ENCODE measurements at regions not wholly inside any gene's neighbourhood (a gene's known extent, or its start where the extent isn't known, plus 50 kb on each side); places are given as distances from the start of the nearest gene placed in this dataset.

GRCh38 chr2:145258903-145259579 is 739.1 kb upstream of the ZEB2 start:
- Histone ChIP-seq H3K4me3 (ENCODE audit: low read depth, low read length) (no peak overlapping the region), H3K36me3 (ENCODE audit: control insufficient read depth in 2 of 2, insufficient read depth in 1 of 2, low read length in 2 of 2) (no peaks in the 10 kb centered on the region), H3K4me1 (ENCODE audit: control insufficient read depth, insufficient read depth, low read length) (no peaks in the 10 kb centered on the region), H3K27ac (ENCODE audit: extremely low read depth, low read depth, low read length) (no peak overlapping the region), H3K9me3 (ENCODE audit: control insufficient read depth, insufficient read depth, low read depth, low read length) (no peaks in the 10 kb centered on the region)
- ChIA-PET POLR2A (no interaction called here), CTCF (no interaction called here)
- TF ChIP-seq ZNF354C (tag by site-specific recombination; IDR thresholded peaks at IDR 0.05; ENCODE audit: borderline replicate concordance, low read depth) (no peak), ZNF843 (tag by site-specific recombination; IDR thresholded peaks at IDR 0.05) (no peak), ZNF223 (tag by site-specific recombination; IDR thresholded peaks at IDR 0.05) (no peak), ZNF391 (tag by site-specific recombination; IDR thresholded peaks at IDR 0.05; ENCODE audit: borderline replicate concordance, low read depth) (no peak), KLF10 (tag by site-specific recombination; IDR thresholded peaks at IDR 0.05) (no peak), GLIS2 (tag by site-specific recombination; IDR thresholded peaks at IDR 0.05) (no peak)

GRCh38 chr2:145257931-145258330 is 738.0 kb upstream of the ZEB2 start:
- Histone ChIP-seq H3K27ac (ENCODE audit: extremely low read depth, low read depth, low read length) (no peak overlapping the region), H3K4me3 (ENCODE audit: low read depth, low read length) (no peak overlapping the region), H3K4me1 (ENCODE audit: control insufficient read depth, insufficient read depth, low read length) (no peaks in the 10 kb centered on the region), H3K36me3 (ENCODE audit: control insufficient read depth in 2 of 2, insufficient read depth in 1 of 2, low read length in 2 of 2) (no peaks in the 10 kb centered on the region), H3K9me3 (ENCODE audit: control insufficient read depth, insufficient read depth, low read depth, low read length) (no peaks in the 10 kb centered on the region)
- ChIA-PET POLR2A (no interaction called here), CTCF (no interaction called here)
- TF ChIP-seq ZNF248 (tag by site-specific recombination; IDR thresholded peaks at IDR 0.05) (no peak), ZBTB17 (tag by site-specific recombination; IDR thresholded peaks at IDR 0.05) (no peak), KLF8 (tag by site-specific recombination; IDR thresholded peaks at IDR 0.05) (no peak), ZBTB44 (tag by site-specific recombination; IDR thresholded peaks at IDR 0.05) (no peak), FEZF1 (tag by site-specific recombination; IDR thresholded peaks at IDR 0.05) (no peak), ZNF362 (tag by site-specific recombination; IDR thresholded peaks at IDR 0.05) (no peak), ZNF692 (tag by site-specific recombination; IDR thresholded peaks at IDR 0.05) (no peak), ZNF629 (tag by site-specific recombination; IDR thresholded peaks at IDR 0.05) (no peak), HOXC10 (CRISPR knock-in tag; IDR thresholded peaks at IDR 0.05) (no peak), ZNF704 (tag by site-specific recombination; IDR thresholded peaks at IDR 0.05) (no peak), ZNF48 (tag by site-specific recombination; IDR thresholded peaks at IDR 0.05) (no peak), SP7 (tag by site-specific recombination; IDR thresholded peaks at IDR 0.05) (no peak), ZNF214 (tag by site-specific recombination; IDR thresholded peaks at IDR 0.05; ENCODE audit: borderline replicate concordance) (no peak), BCL11A (tag by site-specific recombination; IDR thresholded peaks at IDR 0.05; ENCODE audit: low read depth) (no peak), TSHZ1 (tag by site-specific recombination; IDR thresholded peaks at IDR 0.05; ENCODE audit: borderline replicate concordance) (no peak), ZNF280C (tag by site-specific recombination; IDR thresholded peaks at IDR 0.05) (no peak), ZNF529 (tag by site-specific recombination; IDR thresholded peaks at IDR 0.05; ENCODE audit: insufficient replicate concordance) (no peak)

All from HEK293 (cell line).